ENCODE measurements at regions not wholly inside any gene's neighbourhood (a gene's known extent, or its start where the extent isn't known, plus 50 kb on each side); places are given as distances from the start of the nearest gene placed in this dataset.

DNA sequence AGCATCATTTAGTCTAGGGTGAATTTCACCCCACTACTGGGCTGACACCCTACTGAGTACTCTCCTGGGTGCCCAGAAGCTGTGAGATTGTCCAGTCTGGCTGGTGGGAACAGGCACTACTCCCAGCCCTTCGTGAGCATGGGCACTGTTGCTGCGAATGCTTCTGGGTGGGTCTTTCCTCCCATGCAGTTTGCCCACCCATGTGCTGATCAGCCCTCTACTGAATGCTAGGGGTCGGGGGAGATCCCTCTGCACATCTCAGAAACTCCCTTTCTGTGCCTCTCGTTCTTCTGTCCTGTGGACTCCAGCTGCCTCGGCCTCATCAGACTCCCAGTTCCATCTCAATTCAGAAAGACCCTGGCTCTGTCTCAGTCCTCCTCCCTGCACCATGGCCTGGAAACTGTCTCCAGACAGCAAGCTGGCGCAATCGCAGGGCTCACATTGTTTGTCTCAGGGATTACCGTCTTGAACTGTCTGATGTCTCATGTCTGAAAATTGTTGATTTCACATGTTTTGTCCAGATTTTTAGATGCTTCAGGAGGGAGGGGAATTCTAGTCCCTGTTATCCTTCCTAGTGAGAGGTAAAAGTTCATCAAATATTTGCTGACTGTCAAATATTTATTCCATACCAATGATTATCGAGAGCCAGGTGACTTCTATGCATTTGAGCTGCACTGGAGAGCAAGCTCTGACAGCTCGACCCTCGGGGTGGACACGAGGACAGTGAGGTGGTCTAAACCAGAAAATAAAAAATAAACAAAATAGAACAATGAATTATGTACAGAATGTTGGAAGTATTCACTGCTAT lies 316.6 kb upstream of the RTL1 start:
- TF ChIP-seq POLR2A (IDR thresholded peaks at IDR 0.05): no peak
- TF ChIP-seq, protein P1, sequence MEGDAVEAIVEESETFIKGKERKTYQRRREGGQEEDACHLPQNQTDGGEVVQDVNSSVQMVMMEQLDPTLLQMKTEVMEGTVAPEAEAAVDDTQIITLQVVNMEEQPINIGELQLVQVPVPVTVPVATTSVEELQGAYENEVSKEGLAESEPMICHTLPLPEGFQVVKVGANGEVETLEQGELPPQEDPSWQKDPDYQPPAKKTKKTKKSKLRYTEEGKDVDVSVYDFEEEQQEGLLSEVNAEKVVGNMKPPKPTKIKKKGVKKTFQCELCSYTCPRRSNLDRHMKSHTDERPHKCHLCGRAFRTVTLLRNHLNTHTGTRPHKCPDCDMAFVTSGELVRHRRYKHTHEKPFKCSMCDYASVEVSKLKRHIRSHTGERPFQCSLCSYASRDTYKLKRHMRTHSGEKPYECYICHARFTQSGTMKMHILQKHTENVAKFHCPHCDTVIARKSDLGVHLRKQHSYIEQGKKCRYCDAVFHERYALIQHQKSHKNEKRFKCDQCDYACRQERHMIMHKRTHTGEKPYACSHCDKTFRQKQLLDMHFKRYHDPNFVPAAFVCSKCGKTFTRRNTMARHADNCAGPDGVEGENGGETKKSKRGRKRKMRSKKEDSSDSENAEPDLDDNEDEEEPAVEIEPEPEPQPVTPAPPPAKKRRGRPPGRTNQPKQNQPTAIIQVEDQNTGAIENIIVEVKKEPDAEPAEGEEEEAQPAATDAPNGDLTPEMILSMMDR (IDR thresholded peaks at IDR 0.05): no peak
- TF ChIP-seq EP300 (IDR thresholded peaks at IDR 0.05): no peak

Measured in suprapubic skin (tissue), 3 donors.